Endothelial cell of umbilical vein (primary cell): ENCODE measurements at regions not wholly inside any gene's neighbourhood (a gene's known extent, or its start where the extent isn't known, plus 50 kb on each side); places are given as distances from the start of the nearest gene placed in this dataset.

Source experiments
- BruUV-seq: library from RNA; stranded (reverse); fragments of 400-500 nt; replicated peaks from 2 replicates; lab custom pipeline; 2021; lab: Mats Ljungman, UMichigan
- CTCF ChIA-PET: fragments of 300-600, 350-600 bp; sonication (Branson Sonifier 250); formaldehyde crosslinking; loops from one replicate; lab custom pipeline; 2021; ENCODE audit warnings: antibody characterized with exemption, inconsistent platforms; lab: Charles Lee
- POLR2A ChIA-PET: fragments of 300-600, 350-600 bp; sonication (Branson Sonifier 250); formaldehyde crosslinking; loops from one replicate; lab custom pipeline; 2021; ENCODE audit warnings: antibody characterized with exemption, inconsistent platforms; lab: Charles Lee
- DNase-seq: peaks from one replicate; pipeline ENCODE4 v3.0.0-alpha.2; 2011; ENCODE audit warnings: low read depth, low spot score
- FAIRE-seq: peaks from 2 replicates; lab custom pipeline; 2011; peaks lifted over from hg19 to GRCh38; lab: Jason Lieb, UNC
- H2AFZ ChIP-seq: 2 replicates; pipeline ENCODE4 v1.6.0; 2012; ENCODE audit warnings: low read depth, low read length, control low read depth, inconsistent platforms
- H3K27ac ChIP-seq: 2 replicates; pipeline ENCODE4 v1.5.1; 2011; ENCODE audit warnings: low read depth, mild to moderate bottlenecking, control low read depth, low read length, moderate library complexity; ENCODE audit not compliant: insufficient read depth
- H3K27me3 ChIP-seq, 2 experiments: 2 replicates each; pipeline versions ENCODE4 v1.6.0 to v1.6.1; 2011; ENCODE audit warnings: low read length in 2 of 2, mixed read lengths in 1 of 2; ENCODE audit not compliant: control insufficient read depth in 2 of 2, insufficient read depth in 2 of 2
- H3K36me3 ChIP-seq, 2 experiments: 2 replicates in 1 of 2; 3 replicates in 1 of 2; pipeline ENCODE4 v1.5.1; 2011; ENCODE audit warnings: low read length in 2 of 2, mild to moderate bottlenecking in 1 of 2, moderate library complexity in 1 of 2; ENCODE audit not compliant: control insufficient read depth in 2 of 2, insufficient read depth in 2 of 2; ENCODE audit errors: extremely low read depth in 1 of 2
- H3K4me1 ChIP-seq: 3 replicates; pipeline ENCODE4 v1.5.1; 2011; ENCODE audit warnings: mild to moderate bottlenecking, low read length; ENCODE audit not compliant: control insufficient read depth, insufficient read depth; ENCODE audit errors: extremely low read depth
- H3K4me2 ChIP-seq: 2 replicates; pipeline ENCODE4 v1.6.1; 2011; ENCODE audit warnings: low read length, control low read depth, mixed read lengths; ENCODE audit not compliant: insufficient read depth
- H3K4me3 ChIP-seq, 3 experiments: fragments of 200-600 bp in 1 of 3; sonication (generic), shearing (Covaris generic) in 1 of 3; replicated peaks in 1 of 3; 2 replicates each; pipeline ENCODE4 v1.5.1; 2011 to 2016; ENCODE audit warnings: control low read depth in 3 of 3, low read length in 3 of 3, mild to moderate bottlenecking in 2 of 3, inconsistent platforms in 1 of 3, low read depth in 1 of 3, moderate library complexity in 1 of 3; ENCODE audit not compliant: insufficient read depth in 1 of 3
- H3K79me2 ChIP-seq: 2 replicates; pipeline ENCODE4 v1.6.0; 2012; ENCODE audit warnings: low read length, inconsistent platforms; ENCODE audit not compliant: control insufficient read depth, insufficient read depth
- H3K9ac ChIP-seq: replicated peaks from 2 replicates; pipeline ENCODE3; 2011; ENCODE audit warnings: low read length, control low read depth; ENCODE audit not compliant: insufficient read depth; ENCODE audit errors: extremely low read depth
- H3K9me1 ChIP-seq: replicated peaks from 3 replicates; pipeline ENCODE4 v1.6.0; 2011; ENCODE audit warnings: mild to moderate bottlenecking, low read length; ENCODE audit not compliant: control insufficient read depth, insufficient read depth; ENCODE audit errors: extremely low read depth
- H3K9me3 ChIP-seq: replicated peaks from 2 replicates; pipeline ENCODE4 v1.5.1; 2012; ENCODE audit warnings: low read length, inconsistent platforms; ENCODE audit not compliant: control insufficient read depth, insufficient read depth
- H4K20me1 ChIP-seq: replicated peaks from 2 replicates; pipeline ENCODE3; 2011; ENCODE audit warnings: mild to moderate bottlenecking, low read length; ENCODE audit not compliant: control insufficient read depth, insufficient read depth; ENCODE audit errors: extremely low read depth
- EZH2 ChIP-seq: IDR thresholded peaks from 2 replicates; pipeline ENCODE4 v1.6.1; 2012; ENCODE audit warnings: borderline replicate concordance, low read depth, mild to moderate bottlenecking, moderate library complexity, low read length, inconsistent platforms; ENCODE audit not compliant: severe bottlenecking
- FOS ChIP-seq: IDR thresholded peaks from 2 replicates; pipeline ENCODE4 v1.6.1; 2011; ENCODE audit warnings: mild to moderate bottlenecking, low read length, moderate library complexity, borderline replicate concordance; ENCODE audit not compliant: insufficient read depth
- GATA2 ChIP-seq: IDR thresholded peaks from 2 replicates; pipeline ENCODE4 v1.7.0; 2011; ENCODE audit warnings: low read depth, mild to moderate bottlenecking, moderate library complexity, mixed read lengths, low read length; ENCODE audit not compliant: insufficient read length, insufficient read depth
- JUN ChIP-seq: IDR thresholded peaks from 2 replicates; pipeline ENCODE4 v1.6.1; 2011; ENCODE audit warnings: borderline replicate concordance, low read depth; ENCODE audit not compliant: insufficient read length, insufficient read depth
- MAX ChIP-seq: IDR thresholded peaks from 2 replicates; pipeline ENCODE4 v1.6.1; 2011; ENCODE audit not compliant: insufficient read depth, insufficient read length
- MYC ChIP-seq: IDR thresholded peaks from one replicate; pipeline ENCODE4 v1.6.1; 2011; ENCODE audit warnings: mild to moderate bottlenecking, low read depth, low read length
- POLR2A ChIP-seq: IDR thresholded peaks from 2 replicates; pipeline ENCODE4 v1.6.1; 2012; ENCODE audit warnings: low read depth, mild to moderate bottlenecking, control low read depth, low read length
- POLR2AphosphoS5 ChIP-seq: IDR thresholded peaks from 2 replicates; pipeline ENCODE4 v1.6.1; 2012; ENCODE audit warnings: low read depth, mild to moderate bottlenecking, control low read depth, low read length, moderate library complexity; ENCODE audit not compliant: insufficient read depth
- dilution Hi-C: fragments of 300-500 bp; cut with MboI; formaldehyde crosslinking; loops from one replicate; pipeline ENCODE4 v1.15.0; 2019; ENCODE audit warnings: low sequenced_read_pairs; ENCODE audit not compliant: extremely low pct_ligation_motif_present
- intact Hi-C: fragments of 100-400 bp; cut with micrococcal nuclease; formaldehyde crosslinking; loops from one replicate; pipeline ENCODE4 v1.10.0; 2022
- TF ChIP-seq, protein P1 (sequence below), 2 donors: IDR thresholded peaks; 1 replicate in 1 of 2; 2 replicates in 1 of 2; pipeline ENCODE4 v1.5.1; 2011; ENCODE audit warnings: low read length in 2 of 2, mild to moderate bottlenecking in 2 of 2, moderate library complexity in 2 of 2, control low read depth in 1 of 2, inconsistent platforms in 1 of 2, low read depth in 1 of 2; ENCODE audit not compliant: insufficient read depth in 1 of 2; ENCODE audit errors: extremely low read depth in 1 of 2

DNA sequence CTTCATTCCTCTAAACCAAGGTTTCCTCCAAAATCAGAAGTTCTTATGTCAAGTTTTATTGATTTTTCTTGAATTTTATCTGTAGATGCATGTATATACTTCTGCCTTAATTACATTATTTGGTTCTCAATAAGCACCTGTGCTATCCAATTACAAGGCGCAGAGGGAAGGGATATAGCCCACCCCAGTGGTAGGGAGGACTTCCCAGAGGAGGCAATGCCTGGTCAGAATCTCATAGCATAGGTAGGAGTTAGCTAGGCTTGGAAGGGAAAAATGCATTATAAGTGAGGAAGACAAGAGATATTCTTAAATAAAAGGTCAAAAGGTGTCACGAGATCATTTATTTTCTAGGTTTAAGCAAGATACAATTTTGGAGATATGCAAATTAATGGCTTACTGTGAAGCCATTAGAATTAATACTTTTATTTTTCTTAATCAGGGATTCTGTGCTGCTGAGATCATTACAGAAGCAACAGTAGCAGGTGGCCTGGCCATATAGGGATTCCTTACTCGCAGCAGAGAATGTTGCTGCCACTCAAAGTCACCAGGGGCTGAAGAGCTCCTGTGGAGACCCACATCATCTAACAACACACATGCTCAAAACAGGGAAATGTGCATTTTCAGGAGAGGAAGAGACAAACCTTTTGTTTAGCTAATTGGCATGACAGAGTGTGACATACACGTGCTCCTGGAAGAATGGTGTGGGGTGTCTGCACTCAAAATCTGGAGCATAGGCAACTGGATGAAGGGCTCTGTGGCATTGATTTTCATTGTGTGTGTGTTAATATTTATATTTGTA is 178.3 kb downstream of the ATG4C start:
- DNase-seq (no peak), FAIRE-seq (no peak)
- Histone ChIP-seq H3K4me3 (no peak overlapping the region), H3K9ac (no peak overlapping the region), H3K4me2 (no peak overlapping the region), H3K79me2 (no peaks in the 10 kb centered on the region), H3K4me1 (no peaks in the 10 kb centered on the region), H4K20me1 (no peaks in the 10 kb centered on the region), H3K27ac (no peak overlapping the region), H3K9me3 (no peaks in the 10 kb centered on the region), H2AFZ (no peak overlapping the region), H3K36me3 (no peaks in the 10 kb centered on the region), H3K9me1 (no peaks in the 10 kb centered on the region), H3K27me3 (peaks cover 0 to 2% of the 10 kb centered on the region in 2 experiments)
- no peak for TF ChIP-seq POLR2AphosphoS5
- TF ChIP-seq GATA2 = no peak
- TF ChIP-seq, protein P1, sequence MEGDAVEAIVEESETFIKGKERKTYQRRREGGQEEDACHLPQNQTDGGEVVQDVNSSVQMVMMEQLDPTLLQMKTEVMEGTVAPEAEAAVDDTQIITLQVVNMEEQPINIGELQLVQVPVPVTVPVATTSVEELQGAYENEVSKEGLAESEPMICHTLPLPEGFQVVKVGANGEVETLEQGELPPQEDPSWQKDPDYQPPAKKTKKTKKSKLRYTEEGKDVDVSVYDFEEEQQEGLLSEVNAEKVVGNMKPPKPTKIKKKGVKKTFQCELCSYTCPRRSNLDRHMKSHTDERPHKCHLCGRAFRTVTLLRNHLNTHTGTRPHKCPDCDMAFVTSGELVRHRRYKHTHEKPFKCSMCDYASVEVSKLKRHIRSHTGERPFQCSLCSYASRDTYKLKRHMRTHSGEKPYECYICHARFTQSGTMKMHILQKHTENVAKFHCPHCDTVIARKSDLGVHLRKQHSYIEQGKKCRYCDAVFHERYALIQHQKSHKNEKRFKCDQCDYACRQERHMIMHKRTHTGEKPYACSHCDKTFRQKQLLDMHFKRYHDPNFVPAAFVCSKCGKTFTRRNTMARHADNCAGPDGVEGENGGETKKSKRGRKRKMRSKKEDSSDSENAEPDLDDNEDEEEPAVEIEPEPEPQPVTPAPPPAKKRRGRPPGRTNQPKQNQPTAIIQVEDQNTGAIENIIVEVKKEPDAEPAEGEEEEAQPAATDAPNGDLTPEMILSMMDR (IDR thresholded peaks at IDR 0.05; ENCODE audit: extremely low read depth in 1 of 2, insufficient read depth in 1 of 2, low read depth in 1 of 2, low read length in 2 of 2) = no peak
- no peak for TF ChIP-seq JUN
- no peak for TF ChIP-seq EZH2
- no peak for TF ChIP-seq MYC
- no peak for TF ChIP-seq MAX
- no peak for TF ChIP-seq POLR2A
- no peak for TF ChIP-seq FOS
- no TSS peak for BruUV-seq
- dilution Hi-C loops = no loop called here
- CTCF ChIA-PET = interaction anchor here (0.8 to 4.5 kb wide), 6 partner anchors 9 to 576 kb away, joined by 3 to 57 read pairs (median 4); no protein-coding TSS in a partner anchor
- intact Hi-C loops = loop anchor here (5.0 to 10.0 kb wide), 2 partner anchors 353 to 575 kb away; no protein-coding TSS in a partner anchor
- POLR2A ChIA-PET = no interaction called here
